ENCODE measurements at regions not wholly inside any gene's neighbourhood (a gene's known extent, or its start where the extent isn't known, plus 50 kb on each side); places are given as distances from the start of the nearest gene placed in this dataset.

DNA sequence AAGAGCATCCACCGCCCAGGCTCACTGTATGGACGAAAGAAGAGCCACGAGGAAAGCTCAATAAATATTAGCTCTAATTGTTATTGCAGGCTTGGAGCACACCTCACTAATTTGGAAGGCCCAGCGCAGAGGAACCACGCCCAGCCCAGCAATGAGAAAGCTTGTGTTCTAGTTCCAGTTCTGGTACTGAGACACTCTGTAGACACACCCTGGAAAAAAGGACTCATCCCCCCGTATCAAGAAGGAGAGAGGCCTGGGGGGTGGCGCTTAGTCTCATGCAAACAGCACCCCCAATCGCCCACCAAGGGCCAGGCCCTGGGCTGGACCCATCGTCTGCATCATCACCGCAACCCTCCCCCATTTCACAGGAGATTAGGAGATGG lies 156.9 kb downstream of the BMP7 start:
- TF ChIP-seq, protein P1, sequence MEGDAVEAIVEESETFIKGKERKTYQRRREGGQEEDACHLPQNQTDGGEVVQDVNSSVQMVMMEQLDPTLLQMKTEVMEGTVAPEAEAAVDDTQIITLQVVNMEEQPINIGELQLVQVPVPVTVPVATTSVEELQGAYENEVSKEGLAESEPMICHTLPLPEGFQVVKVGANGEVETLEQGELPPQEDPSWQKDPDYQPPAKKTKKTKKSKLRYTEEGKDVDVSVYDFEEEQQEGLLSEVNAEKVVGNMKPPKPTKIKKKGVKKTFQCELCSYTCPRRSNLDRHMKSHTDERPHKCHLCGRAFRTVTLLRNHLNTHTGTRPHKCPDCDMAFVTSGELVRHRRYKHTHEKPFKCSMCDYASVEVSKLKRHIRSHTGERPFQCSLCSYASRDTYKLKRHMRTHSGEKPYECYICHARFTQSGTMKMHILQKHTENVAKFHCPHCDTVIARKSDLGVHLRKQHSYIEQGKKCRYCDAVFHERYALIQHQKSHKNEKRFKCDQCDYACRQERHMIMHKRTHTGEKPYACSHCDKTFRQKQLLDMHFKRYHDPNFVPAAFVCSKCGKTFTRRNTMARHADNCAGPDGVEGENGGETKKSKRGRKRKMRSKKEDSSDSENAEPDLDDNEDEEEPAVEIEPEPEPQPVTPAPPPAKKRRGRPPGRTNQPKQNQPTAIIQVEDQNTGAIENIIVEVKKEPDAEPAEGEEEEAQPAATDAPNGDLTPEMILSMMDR (IDR thresholded peaks at IDR 0.05): no peak
- TF ChIP-seq POLR2A (IDR thresholded peaks at IDR 0.05): no peak
